BJ (cell line): ENCODE measurements at regions not wholly inside any gene's neighbourhood (a gene's known extent, or its start where the extent isn't known, plus 50 kb on each side); places are given as distances from the start of the nearest gene placed in this dataset.
A peak's percentile ranks its signal among the peaks of the same experiment; 100 is the strongest.

Experiments
- CTCF ChIA-PET: fragments of 350-600 bp; formaldehyde crosslinking; extraction: SDS; loops from one replicate; lab custom pipeline; 2021; ENCODE audit warnings: antibody characterized with exemption, inconsistent platforms; lab: Yijun Ruan, JAX
- POLR2A ChIA-PET: fragments of 300-600 bp; sonication (Branson Sonifier 250); formaldehyde crosslinking; extraction: SDS; loops from one replicate; lab custom pipeline; 2021; ENCODE audit warnings: antibody characterized with exemption; lab: Charles Lee
- DNase-seq: peaks from one replicate; pipeline ENCODE4 v3.0.0-alpha.2; 2011; ENCODE audit warnings: low read depth
- H3K27me3 ChIP-seq: 2 replicates; pipeline ENCODE4 v1.6.0; 2011; ENCODE audit warnings: low read length; ENCODE audit not compliant: control insufficient read depth, insufficient read depth
- H3K36me3 ChIP-seq: 2 replicates; pipeline ENCODE4 v1.5.1; 2011; ENCODE audit warnings: low read length; ENCODE audit not compliant: control insufficient read depth, insufficient read depth
- H3K4me3 ChIP-seq: 2 replicates; pipeline ENCODE4 v1.5.1; 2011; ENCODE audit warnings: low read depth, mild to moderate bottlenecking, control low read depth, low read length
- CTCF ChIP-seq: IDR thresholded peaks from 2 replicates; pipeline ENCODE4 v1.5.1; 2011; ENCODE audit warnings: low read depth, mild to moderate bottlenecking, control low read depth, inconsistent platforms, low read length, moderate library complexity; ENCODE audit not compliant: insufficient read depth

GRCh38 chr2:42114091-42114490 lies 55.1 kb upstream of the EML4 start:
- ChIA-PET CTCF (interaction anchor here (1.1 kb wide), 1 partner anchor 168 kb away, joined by 3 read pairs; no protein-coding TSS in a partner anchor), POLR2A (interaction anchor here (1.0 kb wide), 1 partner anchor 34 kb away, joined by 9 read pairs; no protein-coding TSS in a partner anchor)

GRCh38 chr2:42115588-42115987 lies 53.6 kb upstream of the EML4 start:
- H3K36me3 ChIP-seq: no peaks in the 10 kb centered on the region
- no peak overlapping the region for H3K4me3 ChIP-seq
- TF ChIP-seq CTCF: no peak
- ChIA-PET CTCF (interaction anchor here (0.6 to 1.5 kb wide), 4 partner anchors 131 to 766 kb away, joined by 3 read pairs; no protein-coding TSS in a partner anchor), POLR2A (no interaction called here)
- no peaks in the 10 kb centered on the region for H3K27me3 ChIP-seq
- DNase-seq: no peak

More at GRCh38 chr2:42114091-42114490, 55.1 kb upstream of the EML4 start:
- Histone ChIP-seq H3K36me3 (no peaks in the 10 kb centered on the region), H3K4me3 (no peak overlapping the region), H3K27me3 (no peaks in the 10 kb centered on the region)
- no peak for TF ChIP-seq CTCF
- DNase-seq: no peak

- Histone ChIP-seq H3K36me3 (no peaks in the 10 kb centered on the region), H3K4me3 (no peak overlapping the region), H3K27me3 (no peaks in the 10 kb centered on the region)
- ChIA-PET CTCF (interaction anchor here (1.0 to 1.6 kb wide), 4 partner anchors 12 to 247 kb away, joined by 3 read pairs; no protein-coding TSS in a partner anchor), POLR2A (interaction anchor here (0.7 kb wide), 1 partner anchor 19 kb away, joined by 4 read pairs; no protein-coding TSS in a partner anchor)
- TF ChIP-seq CTCF: no peak
- DNase-seq: peak; percentile 45
These were observed 52.7 kb upstream of the EML4 start for GRCh38 chr2:42116195-42117181.

GRCh38 chr2:42117182-42117579 lies 52.0 kb upstream of the EML4 start:
- no peaks in the 10 kb centered on the region for H3K27me3 ChIP-seq
- ChIA-PET CTCF (interaction anchor here (1.5 to 1.6 kb wide), 2 partner anchors 11 to 247 kb away, joined by 3 read pairs; no protein-coding TSS in a partner anchor), POLR2A (interaction anchor here (0.7 kb wide), 1 partner anchor 19 kb away, joined by 4 read pairs; no protein-coding TSS in a partner anchor)
- no peaks in the 10 kb centered on the region for H3K36me3 ChIP-seq
- H3K4me3 ChIP-seq: no peak overlapping the region
- DNase-seq: no peak
- TF ChIP-seq CTCF: no peak
